Amniotic stem cell (primary cell): ENCODE measurements at regions not wholly inside any gene's neighbourhood (a gene's known extent, or its start where the extent isn't known, plus 50 kb on each side); places are given as distances from the start of the nearest gene placed in this dataset.
"Not testable (repeated sequence)": the region's sequence is repeated elsewhere in the genome, so short reads cannot be mapped to it uniquely, and the experiment has no call there.

Experiments used
- DNase-seq: peaks from one replicate; lab custom pipeline; 2025; lab: John Stamatoyannopoulos, UW

DNA sequence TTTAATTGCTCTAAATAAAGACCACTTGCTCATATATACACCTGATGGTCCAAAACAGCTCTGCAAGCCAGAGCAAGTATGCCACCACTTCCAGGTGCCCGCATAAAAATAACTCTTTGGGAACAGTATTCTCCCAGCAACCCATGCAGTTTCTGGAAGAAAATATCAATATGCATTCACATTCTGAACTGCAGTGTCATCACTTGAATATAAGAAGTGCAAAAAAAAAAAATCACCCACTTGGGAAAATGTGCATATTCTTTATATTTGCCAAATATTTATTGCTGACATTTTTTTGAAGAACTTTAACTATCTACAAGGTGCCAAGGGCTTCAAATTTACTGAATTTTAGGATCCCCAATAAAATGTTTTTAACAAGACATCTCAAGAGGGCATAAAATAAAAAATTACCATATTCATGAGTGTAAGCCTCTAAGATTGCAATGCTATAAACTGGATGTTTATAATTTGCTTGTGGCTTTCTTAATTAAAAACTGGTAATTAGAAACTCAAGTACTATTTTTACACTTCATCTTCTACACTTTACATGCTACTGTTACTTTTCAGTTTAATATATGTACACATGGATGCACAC is 360.6 kb upstream of the HNRNPA3 start:
- no peak for DNase-seq

GRCh38 chr2:176852667-176853066 is 359.9 kb upstream of the HNRNPA3 start:
- DNase-seq: no peak

DNA sequence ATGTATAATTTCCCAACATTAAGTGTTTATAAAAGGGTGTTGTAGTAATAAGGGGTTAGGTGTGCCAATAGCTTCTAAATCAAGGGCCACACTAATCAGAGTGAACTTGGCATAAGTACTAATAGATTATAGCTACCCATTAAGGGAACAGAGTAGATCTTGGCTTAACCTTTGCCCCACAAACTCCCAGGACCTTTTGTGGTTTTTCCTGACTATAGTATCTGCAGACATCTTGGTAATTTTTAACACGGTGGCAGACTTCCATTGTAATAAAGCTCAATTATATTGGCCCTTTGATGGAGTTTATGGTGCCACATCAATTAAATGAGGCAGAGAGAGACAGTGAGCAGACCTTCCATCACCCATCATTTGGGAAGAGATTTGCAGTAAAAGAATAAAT is 358.5 kb upstream of the HNRNPA3 start:
- no peak for DNase-seq

GRCh38 chr2:176854878-176855277 is 357.7 kb upstream of the HNRNPA3 start:
- DNase-seq: no peak

GRCh38 chr2:176856683-176857082 is 355.9 kb upstream of the HNRNPA3 start:
- no peak for DNase-seq

DNA sequence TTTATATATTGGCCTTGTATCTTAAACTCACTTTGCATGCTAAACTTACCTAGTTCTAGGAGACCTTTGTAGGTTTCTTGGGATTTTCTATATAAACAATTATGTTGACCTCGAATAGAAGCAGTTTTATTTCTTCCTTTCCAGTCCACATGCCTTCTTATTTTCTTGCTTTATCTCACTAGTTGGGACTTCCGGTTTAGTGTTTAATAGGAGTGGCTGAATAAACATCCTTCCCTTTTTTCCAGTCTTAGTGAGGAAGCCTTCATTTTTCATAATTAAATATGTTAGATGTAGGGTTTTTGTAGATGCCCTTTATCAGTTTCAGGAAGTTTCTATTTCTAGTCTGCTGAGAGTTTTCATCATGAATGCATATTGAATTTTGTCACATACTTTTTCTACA is 347.3 kb upstream of the HNRNPA3 start:
- DNase-seq: no peak

GRCh38 chr2:176872406-176872805 is 340.2 kb upstream of the HNRNPA3 start:
- DNase-seq: no peak

GRCh38 chr2:176873403-176873802 is 339.2 kb upstream of the HNRNPA3 start:
- no peak for DNase-seq

DNA sequence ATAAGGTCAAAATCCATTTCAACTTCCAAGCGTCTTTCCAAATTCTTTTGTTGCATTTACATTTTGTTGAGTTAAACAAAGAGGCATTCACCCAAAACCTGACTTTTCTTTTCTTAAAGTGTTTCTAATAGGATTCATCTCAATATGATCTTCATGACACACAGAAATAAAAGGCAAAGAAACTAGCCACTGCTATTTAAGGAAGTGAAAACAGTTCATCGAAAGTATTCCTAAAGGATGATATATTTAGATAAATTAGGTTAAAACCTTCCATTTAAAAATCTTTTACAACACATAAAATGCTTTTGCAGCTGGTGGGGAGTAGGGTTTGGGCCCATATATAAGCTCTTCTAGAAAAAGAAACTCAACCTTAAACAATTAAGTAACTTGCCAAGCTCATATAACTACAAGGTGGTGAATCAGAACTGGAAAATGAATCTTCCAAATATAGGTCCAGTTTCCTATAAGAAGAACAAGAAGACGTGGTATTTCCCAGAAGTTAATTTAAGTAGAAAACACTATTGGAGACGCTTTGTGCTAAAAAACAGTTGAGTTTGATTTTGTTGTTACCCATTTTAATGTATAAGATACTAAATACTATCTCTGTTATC is 336.0 kb upstream of the HNRNPA3 start:
- DNase-seq: no peak

DNA sequence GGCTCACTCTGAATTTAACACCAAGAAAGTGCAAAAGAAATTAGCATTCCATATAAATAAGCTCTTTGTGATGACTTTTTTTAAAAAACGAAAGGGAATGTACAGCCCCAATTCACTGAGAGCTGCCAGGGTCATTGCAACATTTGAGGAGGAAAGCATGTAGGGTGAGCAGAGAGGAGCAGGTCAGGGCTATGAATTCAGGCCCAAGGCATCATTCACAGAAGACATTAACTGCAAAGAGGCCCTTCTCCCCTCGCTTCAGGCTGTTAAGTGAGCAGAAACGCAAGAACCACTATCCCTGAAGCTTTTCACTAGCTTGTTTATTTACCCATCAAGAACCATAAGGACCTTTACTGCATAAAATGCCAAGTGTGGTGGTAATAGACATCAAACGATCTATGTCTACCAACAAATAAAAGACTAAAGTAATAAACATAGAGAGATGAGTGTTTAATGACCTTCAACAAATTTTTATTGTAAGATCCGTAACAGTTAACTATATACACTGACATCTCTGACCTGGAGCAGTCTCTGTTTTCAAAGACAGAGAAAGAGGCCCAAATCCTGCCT is 333.1 kb upstream of the HNRNPA3 start:
- DNase-seq: no peak

DNA sequence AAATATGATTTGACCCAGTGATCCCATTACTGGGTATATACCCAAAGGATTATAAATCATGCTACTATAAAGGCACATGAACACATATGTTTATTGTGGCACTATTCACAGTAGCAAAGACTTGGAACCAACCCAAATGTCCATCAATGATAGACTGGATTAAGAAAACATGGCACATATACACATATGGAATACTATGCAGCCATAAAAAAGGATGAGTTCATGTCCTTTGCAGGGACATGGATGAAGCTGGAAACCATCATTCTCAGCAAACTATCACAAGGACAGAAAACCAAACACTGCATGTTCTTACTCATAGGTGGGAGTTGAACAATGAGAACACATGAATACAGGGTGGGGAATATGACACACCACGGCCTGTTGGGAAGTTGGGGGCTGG is 330.5 kb upstream of the HNRNPA3 start:
- not testable (repeated sequence) for DNase-seq

- no peak for DNase-seq
Observed at GRCh38 chr2:176885001-176885643, 327.5 kb upstream of the HNRNPA3 start.

DNA sequence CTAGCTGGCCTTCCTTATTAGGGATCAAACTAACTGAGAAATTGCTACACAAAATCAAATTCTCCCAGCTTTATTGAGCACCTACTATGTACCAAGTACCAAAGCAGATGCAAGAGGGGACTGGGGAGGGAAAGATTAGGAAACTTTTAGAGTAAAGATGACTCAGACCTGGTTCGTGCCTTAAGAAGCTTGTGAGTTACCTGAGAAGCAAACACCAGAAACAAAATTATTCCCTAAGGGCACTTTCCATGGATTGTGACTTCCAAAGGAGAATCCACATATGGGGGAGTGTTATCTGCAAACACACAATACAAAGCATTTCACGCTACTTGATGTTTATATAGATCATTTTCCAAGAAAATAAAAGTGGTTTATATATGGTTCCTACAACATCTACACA is 326.9 kb upstream of the HNRNPA3 start:
- no peak for DNase-seq

GRCh38 chr2:176891105-176891504 is 321.5 kb upstream of the HNRNPA3 start:
- no peak for DNase-seq

DNA sequence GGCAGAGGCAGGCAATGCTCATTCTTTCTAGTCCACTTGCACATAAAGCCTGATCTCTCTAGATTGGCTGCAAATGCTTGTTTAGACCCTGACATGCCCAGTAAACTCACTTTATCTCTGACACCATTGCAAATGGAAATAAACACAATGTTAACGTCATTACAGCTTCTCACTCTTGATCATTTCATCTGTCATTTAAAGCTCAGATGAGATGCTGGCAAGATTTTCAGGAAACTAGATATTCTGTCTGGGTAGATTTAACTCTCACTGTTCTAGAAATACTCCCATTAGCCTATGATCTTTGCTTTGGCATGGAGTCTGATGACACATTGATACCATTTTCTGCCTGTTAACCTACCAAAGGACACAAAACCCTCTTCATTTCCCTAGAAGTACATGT is 320.7 kb upstream of the HNRNPA3 start:
- no peak for DNase-seq

- no peak for DNase-seq
Observed at GRCh38 chr2:176892676-176893226, 319.8 kb upstream of the HNRNPA3 start.

DNA sequence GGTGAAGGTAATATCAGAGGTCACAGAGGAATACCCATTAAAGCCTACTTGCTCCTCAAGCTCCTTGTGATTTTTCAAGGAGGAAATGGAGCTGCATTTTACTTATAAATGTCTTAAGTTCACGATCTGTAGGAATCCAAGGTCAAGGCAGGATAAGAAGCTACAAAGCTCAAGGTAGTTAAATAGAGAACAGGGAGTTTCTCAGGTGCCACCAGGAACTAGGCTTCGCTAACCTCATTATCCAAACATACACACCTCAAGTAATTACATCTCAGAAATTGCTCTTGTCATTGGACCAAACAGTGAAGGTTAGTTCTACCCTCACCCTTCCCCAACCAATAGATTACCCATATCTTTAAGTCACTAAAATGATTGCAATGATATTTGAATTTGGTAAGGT is 317.4 kb upstream of the HNRNPA3 start:
- DNase-seq: no peak

- DNase-seq: no peak
Observed at GRCh38 chr2:176902454-176902853, 310.1 kb upstream of the HNRNPA3 start.

DNA sequence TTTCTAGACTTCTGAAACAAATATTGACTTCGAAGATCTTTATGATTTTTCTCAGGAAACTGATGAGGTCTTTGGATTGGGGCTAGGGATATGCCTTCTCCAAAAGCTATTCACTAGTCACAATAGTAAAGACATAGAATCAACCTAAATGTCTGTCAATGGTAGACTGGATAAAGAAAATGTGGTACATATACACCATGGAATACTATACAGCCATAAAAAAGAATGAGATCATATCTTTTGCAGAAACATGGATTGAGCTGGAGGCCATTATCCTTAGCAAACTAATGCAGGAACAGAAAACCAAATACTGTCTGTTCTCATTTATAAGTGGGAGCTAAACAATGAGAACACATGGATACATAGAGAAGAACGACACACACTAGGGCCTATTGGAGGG is 308.5 kb upstream of the HNRNPA3 start:
- DNase-seq: not testable (repeated sequence)

DNA sequence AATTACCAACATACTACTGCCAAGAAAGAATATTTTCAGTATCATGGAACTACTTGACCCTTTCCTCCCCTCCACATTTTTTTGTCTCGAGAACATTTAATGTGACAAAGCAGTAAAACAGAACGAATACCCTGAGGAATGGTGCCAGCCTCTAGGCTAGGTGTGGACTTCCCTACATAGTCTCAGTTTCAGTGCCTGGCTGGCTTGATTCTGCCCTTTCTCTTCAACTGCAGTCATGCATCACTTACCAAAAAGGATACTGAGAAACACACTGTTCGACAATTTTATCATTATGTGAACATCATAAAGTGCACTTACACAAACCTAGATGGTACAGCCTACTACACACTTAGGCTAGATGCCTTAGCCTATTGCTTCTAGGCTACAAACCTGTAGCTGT is 305.3 kb upstream of the HNRNPA3 start:
- DNase-seq: no peak

- no peak for DNase-seq
Observed at GRCh38 chr2:176910828-176911227, 301.8 kb upstream of the HNRNPA3 start.

GRCh38 chr2:176913955-176914354 is 298.6 kb upstream of the HNRNPA3 start:
- DNase-seq: no peak

GRCh38 chr2:176914371-176914770 is 298.2 kb upstream of the HNRNPA3 start:
- DNase-seq: no peak
